ENCODE measurements at regions not wholly inside any gene's neighbourhood (a gene's known extent, or its start where the extent isn't known, plus 50 kb on each side); places are given as distances from the start of the nearest gene placed in this dataset.

- H3K27ac ChIP-seq, result no peak overlapping the region
- no peaks in the 10 kb centered on the region for H3K36me3 ChIP-seq
- DNase-seq (no peak), ATAC-seq (no peak)
- H3K4me1 ChIP-seq, result no peaks in the 10 kb centered on the region
- no peak overlapping the region for H3K4me3 ChIP-seq
- no peaks in the 10 kb centered on the region for H3K9me3 ChIP-seq
- intact Hi-C loops (cut with DNase I; ENCODE audit: low total_unique reads), result no loop called here
- in situ Hi-C loops (cut with MboI; ENCODE audit: low sequenced_read_pairs in 4 of 4), result no loop called here
- no peaks in the 10 kb centered on the region for H3K27me3 ChIP-seq
- TF ChIP-seq POLR2A (IDR thresholded peaks at IDR 0.05), result no peak
- TF ChIP-seq, protein P1, sequence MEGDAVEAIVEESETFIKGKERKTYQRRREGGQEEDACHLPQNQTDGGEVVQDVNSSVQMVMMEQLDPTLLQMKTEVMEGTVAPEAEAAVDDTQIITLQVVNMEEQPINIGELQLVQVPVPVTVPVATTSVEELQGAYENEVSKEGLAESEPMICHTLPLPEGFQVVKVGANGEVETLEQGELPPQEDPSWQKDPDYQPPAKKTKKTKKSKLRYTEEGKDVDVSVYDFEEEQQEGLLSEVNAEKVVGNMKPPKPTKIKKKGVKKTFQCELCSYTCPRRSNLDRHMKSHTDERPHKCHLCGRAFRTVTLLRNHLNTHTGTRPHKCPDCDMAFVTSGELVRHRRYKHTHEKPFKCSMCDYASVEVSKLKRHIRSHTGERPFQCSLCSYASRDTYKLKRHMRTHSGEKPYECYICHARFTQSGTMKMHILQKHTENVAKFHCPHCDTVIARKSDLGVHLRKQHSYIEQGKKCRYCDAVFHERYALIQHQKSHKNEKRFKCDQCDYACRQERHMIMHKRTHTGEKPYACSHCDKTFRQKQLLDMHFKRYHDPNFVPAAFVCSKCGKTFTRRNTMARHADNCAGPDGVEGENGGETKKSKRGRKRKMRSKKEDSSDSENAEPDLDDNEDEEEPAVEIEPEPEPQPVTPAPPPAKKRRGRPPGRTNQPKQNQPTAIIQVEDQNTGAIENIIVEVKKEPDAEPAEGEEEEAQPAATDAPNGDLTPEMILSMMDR (IDR thresholded peaks at IDR 0.05 in 4 of 5, conservative IDR thresholded peaks at IDR 0.05 in 1 of 5), result no peak
Observed at GRCh38 chr5:164975986-164976385, 1470.6 kb downstream of the MAT2B start.

DNA sequence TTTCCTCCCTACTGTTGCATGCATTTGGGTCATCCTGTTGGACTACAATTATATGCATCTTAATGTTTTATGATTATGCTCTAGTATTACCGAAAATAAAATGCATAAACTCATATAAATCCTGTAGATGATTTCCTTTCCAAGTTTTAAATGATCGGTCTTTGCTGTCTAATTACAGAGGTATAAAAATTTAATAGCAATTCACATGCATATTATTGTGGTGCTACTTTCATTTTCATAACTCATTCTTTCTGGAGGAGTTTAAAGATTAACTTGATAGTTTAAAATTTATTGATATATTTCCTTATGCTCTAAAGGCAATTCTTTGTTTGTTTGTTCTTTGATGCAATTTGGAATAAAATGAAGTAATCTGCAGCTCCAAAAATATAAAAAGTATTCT lies 1475.1 kb downstream of the MAT2B start:
- Histone ChIP-seq H3K9me3 (no peaks in the 10 kb centered on the region), H3K27me3 (no peaks in the 10 kb centered on the region), H3K4me1 (no peaks in the 10 kb centered on the region), H3K27ac (no peak overlapping the region), H3K4me3 (no peak overlapping the region), H3K36me3 (no peaks in the 10 kb centered on the region)
- ATAC-seq (no peak), DNase-seq (no peak)
- TF ChIP-seq POLR2A (IDR thresholded peaks at IDR 0.05), result no peak
- TF ChIP-seq, protein P1 (IDR thresholded peaks at IDR 0.05 in 4 of 5, conservative IDR thresholded peaks at IDR 0.05 in 1 of 5), result no peak
- in situ Hi-C loops (cut with MboI; ENCODE audit: low sequenced_read_pairs in 4 of 4), result no loop called here
- intact Hi-C loops (cut with DNase I; ENCODE audit: low total_unique reads), result no loop called here

DNA sequence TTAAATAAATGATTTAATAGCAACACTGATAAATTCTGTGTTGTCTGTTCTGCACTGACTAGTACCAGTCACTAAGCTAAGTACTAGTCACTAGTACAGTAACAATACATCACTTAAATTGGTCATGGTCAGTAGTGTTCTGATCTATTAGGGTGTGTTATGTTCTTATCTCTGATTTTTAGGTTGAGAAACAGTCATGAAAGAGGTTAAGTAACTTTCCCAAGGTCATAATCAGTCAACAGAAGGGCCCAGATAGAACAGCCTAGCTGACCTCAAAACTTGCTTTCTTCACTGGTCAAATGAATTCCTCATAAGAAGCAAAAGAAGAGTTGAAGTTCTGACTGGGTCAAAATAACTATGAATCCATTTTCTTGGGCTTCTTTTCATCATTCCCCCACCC lies 1492.7 kb downstream of the MAT2B start:
- Histone ChIP-seq H3K27ac (no peak overlapping the region), H3K4me1 (no peaks in the 10 kb centered on the region), H3K36me3 (no peaks in the 10 kb centered on the region), H3K9me3 (no peaks in the 10 kb centered on the region), H3K27me3 (no peaks in the 10 kb centered on the region), H3K4me3 (no peak overlapping the region)
- TF ChIP-seq, protein P1 (IDR thresholded peaks at IDR 0.05 in 4 of 5, conservative IDR thresholded peaks at IDR 0.05 in 1 of 5), result no peak
- no peak for TF ChIP-seq POLR2A (IDR thresholded peaks at IDR 0.05)
- ATAC-seq (no peak), DNase-seq (no peak)
- in situ Hi-C loops (cut with MboI; ENCODE audit: low sequenced_read_pairs in 4 of 4) (no loop called here), intact Hi-C loops (cut with DNase I; ENCODE audit: low total_unique reads) (no loop called here)

- DNase-seq, result no peak
- no peaks in the 10 kb centered on the region for H3K9me3 ChIP-seq
- no peak overlapping the region for H3K4me3 ChIP-seq
- no peak for ATAC-seq
- H3K4me1 ChIP-seq, result no peaks in the 10 kb centered on the region
- no peaks in the 10 kb centered on the region for H3K36me3 ChIP-seq
- TF ChIP-seq POLR2A (IDR thresholded peaks at IDR 0.05), result no peak
- TF ChIP-seq, protein P1 (IDR thresholded peaks at IDR 0.05 in 4 of 5, conservative IDR thresholded peaks at IDR 0.05 in 1 of 5), result no peak
- no peaks in the 10 kb centered on the region for H3K27me3 ChIP-seq
- intact Hi-C loops (cut with DNase I; ENCODE audit: low total_unique reads), result no loop called here
- no peak overlapping the region for H3K27ac ChIP-seq
- in situ Hi-C loops (cut with MboI; ENCODE audit: low sequenced_read_pairs in 4 of 4), result no loop called here
Observed at GRCh38 chr5:164998590-164998989, 1493.2 kb downstream of the MAT2B start.

- Histone ChIP-seq H3K27ac (no peak overlapping the region), H3K4me3 (no peak overlapping the region), H3K4me1 (no peaks in the 10 kb centered on the region), H3K36me3 (no peaks in the 10 kb centered on the region), H3K27me3 (no peaks in the 10 kb centered on the region), H3K9me3 (no peaks in the 10 kb centered on the region)
- TF ChIP-seq, protein P1 (IDR thresholded peaks at IDR 0.05 in 4 of 5, conservative IDR thresholded peaks at IDR 0.05 in 1 of 5), result no peak
- TF ChIP-seq POLR2A (IDR thresholded peaks at IDR 0.05), result no peak
- in situ Hi-C loops (cut with MboI; ENCODE audit: low sequenced_read_pairs in 4 of 4), result no loop called here
- ATAC-seq (no peak), DNase-seq (no peak)
- intact Hi-C loops (cut with DNase I; ENCODE audit: low total_unique reads), result no loop called here
Observed at GRCh38 chr5:165000479-165001190, 1495.2 kb downstream of the MAT2B start.

Data from gastrocnemius medialis (tissue), 4 donors.